GM12878 (cell line): ENCODE measurements at regions not wholly inside any gene's neighbourhood (a gene's known extent, or its start where the extent isn't known, plus 50 kb on each side); places are given as distances from the start of the nearest gene placed in this dataset.

Source experiments
- ATAC-seq: fragments of 200-7000 bp; cut with Tn5 transposase; 3 replicates; pipeline ENCODE4 v1.9.1; 2020; ENCODE audit warnings: mild to moderate bottlenecking, moderate library complexity
- BruUV-seq: library from RNA; stranded (reverse); fragments of 400-500 nt; replicated peaks from 2 replicates; lab custom pipeline; 2021; lab: Mats Ljungman, UMichigan
- CTCF ChIA-PET: fragments of 300-600 bp; sonication (Branson Sonifier 250); formaldehyde crosslinking; extraction: SDS; loops from one replicate; lab custom pipeline; 2021; ENCODE audit warnings: inconsistent platforms; lab: Yijun Ruan, JAX
- POLR2A ChIA-PET: fragments of 350-600 bp; formaldehyde crosslinking; extraction: SDS; loops from one replicate; lab custom pipeline; 2021; ENCODE audit warnings: inconsistent platforms; lab: Charles Lee
- RAD21 ChIA-PET: fragments of 300-600 bp; sonication (Branson Sonifier 250); formaldehyde crosslinking; loops from one replicate; lab custom pipeline; 2023; ENCODE audit warnings: antibody characterized with exemption; ENCODE audit not compliant: unreplicated experiment; lab: Charles Lee
- SMC1A ChIA-PET: fragments of 300-600 bp; sonication (Branson Sonifier 250); formaldehyde crosslinking; loops from one replicate; lab custom pipeline; 2023; ENCODE audit not compliant: unreplicated experiment, uncharacterized antibody; lab: Charles Lee
- DNase-seq: peaks from one replicate; pipeline ENCODE4 v3.0.0-alpha.2; 2011; ENCODE audit warnings: low read depth, low spot score
- FAIRE-seq: peaks from 3 replicates; lab custom pipeline; 2011; peaks lifted over from hg19 to GRCh38; lab: Jason Lieb, UNC
- H2AFZ ChIP-seq: 2 replicates; pipeline ENCODE4 v1.6.0; 2011; ENCODE audit warnings: low read depth, low read length, control low read depth; ENCODE audit not compliant: control insufficient read depth
- H3K27ac ChIP-seq: 2 replicates; pipeline ENCODE4 v1.5.1; 2011; ENCODE audit warnings: control low read depth; ENCODE audit not compliant: control insufficient read depth, insufficient read depth
- H3K27me3 ChIP-seq, 2 experiments: replicated peaks in 1 of 2; 2 replicates each; pipeline versions ENCODE4 v1.6.0 to v1.6.1; 2011; ENCODE audit warnings: low read length in 1 of 2; ENCODE audit not compliant: control insufficient read depth in 2 of 2, insufficient read depth in 2 of 2
- H3K36me3 ChIP-seq, 2 experiments: 2 replicates each; pipeline ENCODE4 v1.5.1; 2011; ENCODE audit warnings: low read length in 1 of 2; ENCODE audit not compliant: control insufficient read depth in 2 of 2, insufficient read depth in 2 of 2
- H3K4me1 ChIP-seq: 2 replicates; pipeline ENCODE4 v1.6.1; 2011; ENCODE audit warnings: mild to moderate bottlenecking, low read length, moderate library complexity, mixed read lengths; ENCODE audit not compliant: control insufficient read depth, insufficient read depth
- H3K4me2 ChIP-seq: 2 replicates; pipeline ENCODE4 v1.6.0; 2011; ENCODE audit warnings: control low read depth; ENCODE audit not compliant: control insufficient read depth, insufficient read depth
- H3K4me3 ChIP-seq: fragments of 200-600 bp; sonication (generic); 2 replicates; pipeline ENCODE4 v1.5.1; 2016
- H3K79me2 ChIP-seq: 2 replicates; pipeline ENCODE4 v1.6.0; 2011; ENCODE audit warnings: low read length; ENCODE audit not compliant: control insufficient read depth, insufficient read depth
- H3K9ac ChIP-seq: 2 replicates; pipeline ENCODE4 v1.8.0; 2011; ENCODE audit warnings: low read length, control low read depth, mixed read lengths; ENCODE audit not compliant: control insufficient read depth, insufficient read depth
- H3K9me3 ChIP-seq: replicated peaks from 3 replicates; pipeline ENCODE4 v1.5.1; 2011; ENCODE audit warnings: mild to moderate bottlenecking, low read length; ENCODE audit not compliant: control insufficient read depth, insufficient read depth
- H4K20me1 ChIP-seq: 2 replicates; pipeline ENCODE4 v1.6.0; 2011; ENCODE audit not compliant: control insufficient read depth, insufficient read depth
- EZH2 ChIP-seq: IDR thresholded peaks from 2 replicates; pipeline ENCODE4 v1.6.1; 2012; ENCODE audit warnings: low read depth, mild to moderate bottlenecking, control low read depth, inconsistent platforms, low read length, borderline replicate concordance; ENCODE audit not compliant: control insufficient read depth
- FOS ChIP-seq: IDR thresholded peaks from 3 replicates; pipeline ENCODE4 v1.6.1; 2011; ENCODE audit warnings: borderline replicate concordance; ENCODE audit not compliant: insufficient read length; ENCODE audit errors: extremely low read depth
- GABPA ChIP-seq: IDR thresholded peaks from 2 replicates; pipeline ENCODE4 v1.6.1; 2014; ENCODE audit warnings: antibody characterized with exemption, low read depth, mild to moderate bottlenecking, inconsistent platforms
- MEF2A ChIP-seq: IDR thresholded peaks from 2 replicates; pipeline ENCODE4 v1.6.1; 2011; ENCODE audit warnings: low read depth, mild to moderate bottlenecking, low read length, moderate library complexity; ENCODE audit not compliant: insufficient read depth
- RBBP5 ChIP-seq: fragments of 200-600 bp; sonication (generic); conservative IDR thresholded peaks from 2 replicates; pipeline ENCODE4 v1.6.1; 2016
- SIX5 ChIP-seq: IDR thresholded peaks from 2 replicates; pipeline ENCODE4 v1.6.1; 2011; ENCODE audit warnings: mild to moderate bottlenecking, low read depth, low read length, moderate library complexity; ENCODE audit not compliant: severe bottlenecking
- SREBF2 ChIP-seq: IDR thresholded peaks from 2 replicates; pipeline ENCODE4 v1.6.1; 2012; ENCODE audit warnings: mild to moderate bottlenecking, low read length
- SUZ12 ChIP-seq: fragments of 200-600 bp; sonication (generic); IDR thresholded peaks from one replicate; pipeline ENCODE4 v1.6.1; 2018; ENCODE audit warnings: antibody characterized with exemption, mild to moderate bottlenecking; ENCODE audit not compliant: unreplicated experiment
- ZBTB40 ChIP-seq: fragments of 450-650 bp; IDR thresholded peaks from 2 replicates; pipeline ENCODE4 v1.6.1; 2016; ENCODE audit warnings: mild to moderate bottlenecking, moderate library complexity, borderline replicate concordance
- WGBS: methylation state at CpG from one replicate; pipeline ENCODE4 v1.1.6; 2016; ENCODE audit warnings: low lambda C conversion rate; ENCODE audit not compliant: insufficient replicate concordance, insufficient coverage; ENCODE audit errors: missing lambda C conversion rate; 5-methylcytosine and 5-hydroxymethylcytosine counted together
- in situ Hi-C: fragments of 300-500 bp; cut with MboI; formaldehyde crosslinking; loops from 9 replicates; pipeline ENCODE4 v1.14.3; 2018; ENCODE audit warnings: mixed read lengths
- intact Hi-C: fragments of 100-400 bp; cut with micrococcal nuclease; formaldehyde crosslinking; loops from one replicate; pipeline ENCODE4 v1.14.2; 2022; ENCODE audit not compliant: unreplicated experiment
- TF ChIP-seq, protein P1 (sequence below): IDR thresholded peaks from 2 replicates; pipeline ENCODE4 v1.6.1; 2011; ENCODE audit warnings: low read depth, low read length, improper control_type of control experiment, borderline replicate concordance
- TF ChIP-seq, protein P2 (sequence below): fragments of 450-650 bp; IDR thresholded peaks from 2 replicates; pipeline ENCODE4 v1.6.1; 2017; ENCODE audit warnings: mild to moderate bottlenecking, moderate library complexity

DNA sequence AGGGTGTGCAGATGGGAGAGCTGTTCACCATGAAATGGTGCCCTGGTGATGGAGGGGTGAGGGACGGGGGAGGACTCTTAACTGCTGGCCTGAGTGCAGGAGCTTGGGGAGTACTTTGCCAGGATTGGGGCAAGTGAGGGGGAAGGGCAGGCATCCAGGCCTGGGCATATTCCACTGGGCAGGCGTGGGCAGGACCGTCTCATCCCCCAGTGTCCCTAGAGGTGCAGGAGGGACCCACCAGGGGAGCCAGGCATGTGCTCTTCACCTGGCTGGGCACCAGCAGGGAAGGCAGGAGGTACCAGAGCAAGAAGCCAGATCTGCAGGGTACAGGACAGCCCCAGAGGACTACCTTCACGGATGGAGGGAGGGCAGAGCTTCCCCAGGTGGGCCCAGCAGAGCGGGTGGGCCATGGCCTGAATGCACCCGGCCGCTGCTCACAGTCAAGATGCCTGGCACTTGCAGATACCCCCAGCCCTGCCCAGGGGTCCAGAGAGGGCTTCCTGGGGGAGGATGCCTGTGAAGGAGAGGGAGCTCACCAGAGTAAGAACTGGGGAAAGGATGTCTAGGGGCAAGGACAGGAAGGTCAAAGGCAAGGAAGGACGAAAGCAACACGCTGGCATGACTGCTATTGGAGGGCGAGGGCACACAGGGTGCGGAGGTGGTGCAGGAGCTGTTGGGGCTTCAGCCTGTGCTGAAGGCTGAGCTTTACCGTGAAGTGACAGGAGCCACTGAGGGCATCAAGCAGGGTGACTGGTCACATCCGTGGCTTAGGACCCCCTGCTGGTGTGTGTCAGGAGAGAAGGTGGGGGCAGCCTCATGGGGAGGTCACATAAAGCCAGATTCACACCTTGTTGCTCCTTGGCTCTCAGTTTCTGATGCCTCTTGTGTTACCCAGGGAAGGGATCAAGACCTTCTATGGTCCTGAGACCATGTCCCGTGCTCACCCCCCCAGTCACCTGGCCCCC lies 68.2 kb upstream of the NKX1-1 start (continued):
- TF ChIP-seq GABPA = no peak

- no peaks in the 10 kb centered on the region for H3K4me1 ChIP-seq
- no peaks in the 10 kb centered on the region; the same call in 2 of the 3 replicates for H3K9me3 ChIP-seq
- RAD21 ChIA-PET = no interaction called here
- no peak overlapping the region for H3K4me3 ChIP-seq
- intact Hi-C loops (no loop called here), in situ Hi-C loops (no loop called here)
- no peak overlapping the region for H2AFZ ChIP-seq
- H3K4me2 ChIP-seq = no peak overlapping the region
- no peaks in the 10 kb centered on the region for H3K36me3 ChIP-seq
- SMC1A ChIA-PET = no interaction called here
- ATAC-seq (no peak), FAIRE-seq (no peak), DNase-seq (no peak)
- H4K20me1 ChIP-seq = no peaks in the 10 kb centered on the region
- no peaks in the 10 kb centered on the region for H3K27me3 ChIP-seq
- TF ChIP-seq SREBF2 = no peak
- no peak for TF ChIP-seq ZBTB40
- TF ChIP-seq SUZ12 = no peak
- no peak for TF ChIP-seq EZH2
- TF ChIP-seq, protein P1, sequence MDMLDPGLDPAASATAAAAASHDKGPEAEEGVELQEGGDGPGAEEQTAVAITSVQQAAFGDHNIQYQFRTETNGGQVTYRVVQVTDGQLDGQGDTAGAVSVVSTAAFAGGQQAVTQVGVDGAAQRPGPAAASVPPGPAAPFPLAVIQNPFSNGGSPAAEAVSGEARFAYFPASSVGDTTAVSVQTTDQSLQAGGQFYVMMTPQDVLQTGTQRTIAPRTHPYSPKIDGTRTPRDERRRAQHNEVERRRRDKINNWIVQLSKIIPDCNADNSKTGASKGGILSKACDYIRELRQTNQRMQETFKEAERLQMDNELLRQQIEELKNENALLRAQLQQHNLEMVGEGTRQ = no peak
- no peak for TF ChIP-seq FOS
- TF ChIP-seq MEF2A = no peak
- no peak for TF ChIP-seq SIX5
- TF ChIP-seq, protein P2, sequence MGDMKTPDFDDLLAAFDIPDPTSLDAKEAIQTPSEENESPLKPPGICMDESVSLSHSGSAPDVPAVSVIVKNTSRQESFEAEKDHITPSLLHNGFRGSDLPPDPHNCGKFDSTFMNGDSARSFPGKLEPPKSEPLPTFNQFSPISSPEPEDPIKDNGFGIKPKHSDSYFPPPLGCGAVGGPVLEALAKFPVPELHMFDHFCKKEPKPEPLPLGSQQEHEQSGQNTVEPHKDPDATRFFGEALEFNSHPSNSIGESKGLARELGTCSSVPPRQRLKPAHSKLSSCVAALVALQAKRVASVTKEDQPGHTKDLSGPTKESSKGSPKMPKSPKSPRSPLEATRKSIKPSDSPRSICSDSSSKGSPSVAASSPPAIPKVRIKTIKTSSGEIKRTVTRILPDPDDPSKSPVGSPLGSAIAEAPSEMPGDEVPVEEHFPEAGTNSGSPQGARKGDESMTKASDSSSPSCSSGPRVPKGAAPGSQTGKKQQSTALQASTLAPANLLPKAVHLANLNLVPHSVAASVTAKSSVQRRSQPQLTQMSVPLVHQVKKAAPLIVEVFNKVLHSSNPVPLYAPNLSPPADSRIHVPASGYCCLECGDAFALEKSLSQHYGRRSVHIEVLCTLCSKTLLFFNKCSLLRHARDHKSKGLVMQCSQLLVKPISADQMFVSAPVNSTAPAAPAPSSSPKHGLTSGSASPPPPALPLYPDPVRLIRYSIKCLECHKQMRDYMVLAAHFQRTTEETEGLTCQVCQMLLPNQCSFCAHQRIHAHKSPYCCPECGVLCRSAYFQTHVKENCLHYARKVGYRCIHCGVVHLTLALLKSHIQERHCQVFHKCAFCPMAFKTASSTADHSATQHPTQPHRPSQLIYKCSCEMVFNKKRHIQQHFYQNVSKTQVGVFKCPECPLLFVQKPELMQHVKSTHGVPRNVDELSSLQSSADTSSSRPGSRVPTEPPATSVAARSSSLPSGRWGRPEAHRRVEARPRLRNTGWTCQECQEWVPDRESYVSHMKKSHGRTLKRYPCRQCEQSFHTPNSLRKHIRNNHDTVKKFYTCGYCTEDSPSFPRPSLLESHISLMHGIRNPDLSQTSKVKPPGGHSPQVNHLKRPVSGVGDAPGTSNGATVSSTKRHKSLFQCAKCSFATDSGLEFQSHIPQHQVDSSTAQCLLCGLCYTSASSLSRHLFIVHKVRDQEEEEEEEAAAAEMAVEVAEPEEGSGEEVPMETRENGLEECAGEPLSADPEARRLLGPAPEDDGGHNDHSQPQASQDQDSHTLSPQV = no peak
- TF ChIP-seq RBBP5 = no peak
- WGBS = 40% methylated on average over 5 of the region's 8 CpGs
- POLR2A ChIA-PET = no interaction called here
- H3K79me2 ChIP-seq = no peaks in the 10 kb centered on the region
- no peak overlapping the region for H3K27ac ChIP-seq
- no TSS peak for BruUV-seq
- no peak overlapping the region for H3K9ac ChIP-seq
- CTCF ChIA-PET = no interaction called here
Measured at GRCh38 chr4:1473718-1474117, 67.5 kb upstream of the NKX1-1 start.
